Left cardiac atrium (tissue), 4 donors: ENCODE measurements at regions not wholly inside any gene's neighbourhood (a gene's known extent, or its start where the extent isn't known, plus 50 kb on each side); places are given as distances from the start of the nearest gene placed in this dataset.
A peak's percentile ranks its signal among the peaks of the same experiment; 100 is the strongest.
"Not testable (repeated sequence)": the region's sequence is repeated elsewhere in the genome, so short reads cannot be mapped to it uniquely, and the experiment has no call there.

Experiments
- ATAC-seq, 2 donors: fragments of 200-7000 bp; cut with Tn5 transposase; one replicate each; pipeline ENCODE4 v1.9.1; 2020; ENCODE audit warnings: mild to moderate bottlenecking in 2 of 2, moderate library complexity in 2 of 2
- DNase-seq: peaks from one replicate; pipeline ENCODE4 v3.0.0-alpha.2; 2020
- intact Hi-C, 2 donors: fragments of 100-400 bp; cut with DNase I; formaldehyde crosslinking; loops; one replicate each; pipeline versions ENCODE4 v1.14.1 to v1.15.1; 2022 to 2023
- donor health status: DM: no; HTN: yes; CAD: no.
- donor health status: DM: no; HTN: yes; CAD: no; lungs with severe emphysema.
- donor health status: DM: yes; HTN: yes; CAD: no.
- donor health status: Dilated cardiomyopathy.

GRCh38 chr19:22545751-22546150 is 88.4 kb upstream of the ZNF492 start:
- intact Hi-C loops: no loop called here
- ATAC-seq: peak; percentile 61 to 70
- DNase-seq: peak; percentile 51

GRCh38 chr19:22533761-22534160 is 100.4 kb upstream of the ZNF492 start:
- ATAC-seq: no peak

GRCh38 chr19:22532388-22533300 is 101.5 kb upstream of the ZNF492 start:
- intact Hi-C loops: no loop called here
- peak; percentile 97 to 99 for ATAC-seq
- DNase-seq: peak; percentile 88

More at GRCh38 chr19:22533761-22534160, 100.4 kb upstream of the ZNF492 start:
- no peak for DNase-seq
- intact Hi-C loops: no loop called here

GRCh38 chr19:22530042-22530441 is 104.1 kb upstream of the ZNF492 start:
- intact Hi-C loops: no loop called here
- no peak for ATAC-seq
- DNase-seq: no peak

- intact Hi-C loops: no loop called here
- no peak for DNase-seq
- no peak for ATAC-seq
These were observed 105.2 kb upstream of the ZNF492 start for GRCh38 chr19:22528956-22529355.

- intact Hi-C loops: no loop called here
- DNase-seq: no peak
- ATAC-seq: peak in 1 of 2 donors; percentile 8
These were observed 105.4 kb upstream of the ZNF98 start for GRCh38 chr19:22527554-22527953.

GRCh38 chr19:22526661-22527272 is 104.6 kb upstream of the ZNF98 start:
- DNase-seq: no peak
- peak; percentile 15 to 88 for ATAC-seq
- intact Hi-C loops: no loop called here

GRCh38 chr19:22523940-22524339 is 101.8 kb upstream of the ZNF98 start:
- DNase-seq (no peak), ATAC-seq (no peak)
- intact Hi-C loops: no loop called here

- intact Hi-C loops, DNase-seq, ATAC-seq: not testable (repeated sequence)
These were observed 97.4 kb upstream of the ZNF98 start for GRCh38 chr19:22519562-22519961.

- no peak for DNase-seq
- intact Hi-C loops: no loop called here
- ATAC-seq: no peak
These were observed 97.0 kb upstream of the ZNF98 start for GRCh38 chr19:22519152-22519551.

- no peak for DNase-seq
- intact Hi-C loops: no loop called here
- no peak for ATAC-seq
These were observed 95.6 kb upstream of the ZNF98 start for GRCh38 chr19:22517496-22518411.

GRCh38 chr19:22515435-22515834 is 93.3 kb upstream of the ZNF98 start:
- DNase-seq (no peak), ATAC-seq (no peak)
- intact Hi-C loops: no loop called here

GRCh38 chr19:22503524-22503923 is 81.4 kb upstream of the ZNF98 start:
- intact Hi-C loops: no loop called here
- ATAC-seq (no peak), DNase-seq (no peak)

- intact Hi-C loops: no loop called here
- no peak for ATAC-seq
- DNase-seq: no peak
These were observed 80.6 kb upstream of the ZNF98 start for GRCh38 chr19:22502766-22503165.

- ATAC-seq, intact Hi-C loops, DNase-seq: not testable (repeated sequence)
These were observed 76.8 kb upstream of the ZNF98 start for GRCh38 chr19:22498831-22499430.

GRCh38 chr19:22491746-22492145 is 69.6 kb upstream of the ZNF98 start:
- ATAC-seq: no peak

GRCh38 chr19:22483514-22483913 is 61.4 kb upstream of the ZNF98 start:
- DNase-seq, intact Hi-C loops, ATAC-seq: not testable (repeated sequence)

More at GRCh38 chr19:22491746-22492145, 69.6 kb upstream of the ZNF98 start:
- no peak for DNase-seq
- intact Hi-C loops: no loop called here

GRCh38 chr19:22472180-22472637 is 50.1 kb upstream of the ZNF98 start:
- ATAC-seq (no peak), DNase-seq (no peak)
- intact Hi-C loops: no loop called here
